ENCODE measurements at regions not wholly inside any gene's neighbourhood (a gene's known extent, or its start where the extent isn't known, plus 50 kb on each side); places are given as distances from the start of the nearest gene placed in this dataset.

GRCh38 chr16:66130296-66130905 is 236.1 kb upstream of the CDH5 start:
- H3K27ac ChIP-seq (ENCODE audit: low read length), result no peak overlapping the region
- no peaks in the 10 kb centered on the region for H3K9me3 ChIP-seq (ENCODE audit: control insufficient read depth, insufficient read depth, low read length)
- 0 out of 2 replicates have a peak, but pooled peaks cover 2% of the 10 kb centered on the region for H3K4me1 ChIP-seq (ENCODE audit: control insufficient read depth, insufficient read depth, low read length)
- H3K4me3 ChIP-seq (ENCODE audit: low read length), result no peak overlapping the region
- no CpG with 5 or more reads among the region's 5 CpGs for WGBS (ENCODE audit: insufficient coverage, insufficient read length)
- H3K36me3 ChIP-seq (ENCODE audit: control insufficient read depth, insufficient read depth, low read length), result no peaks in the 10 kb centered on the region
- no peaks in the 10 kb centered on the region for H3K27me3 ChIP-seq (ENCODE audit: control insufficient read depth, insufficient read depth, low read length)
- no peak for DNase-seq (ENCODE audit: low read depth, low spot score)

- DNase-seq (ENCODE audit: low read depth, low spot score), result no peak
- no peaks in the 10 kb centered on the region for H3K9me3 ChIP-seq (ENCODE audit: control insufficient read depth, insufficient read depth, low read length)
- no CpG with 5 or more reads among the region's 4 CpGs for WGBS (ENCODE audit: insufficient coverage, insufficient read length)
- H3K4me3 ChIP-seq (ENCODE audit: low read length), result no peak overlapping the region
- H3K36me3 ChIP-seq (ENCODE audit: control insufficient read depth, insufficient read depth, low read length), result no peaks in the 10 kb centered on the region
- H3K4me1 ChIP-seq (ENCODE audit: control insufficient read depth, insufficient read depth, low read length), result 0 out of 2 replicates have a peak, but pooled peaks cover 2% of the 10 kb centered on the region
- no peak overlapping the region for H3K27ac ChIP-seq (ENCODE audit: low read length)
- no peaks in the 10 kb centered on the region for H3K27me3 ChIP-seq (ENCODE audit: control insufficient read depth, insufficient read depth, low read length)
These were observed 237.3 kb upstream of the CDH5 start for GRCh38 chr16:66129196-66129595.

GRCh38 chr16:66128371-66128770 is 238.1 kb upstream of the CDH5 start:
- Histone ChIP-seq H3K4me3 (ENCODE audit: low read length) (no peak overlapping the region), H3K36me3 (ENCODE audit: control insufficient read depth, insufficient read depth, low read length) (no peaks in the 10 kb centered on the region), H3K27me3 (ENCODE audit: control insufficient read depth, insufficient read depth, low read length) (no peaks in the 10 kb centered on the region), H3K27ac (ENCODE audit: low read length) (no peak overlapping the region), H3K9me3 (ENCODE audit: control insufficient read depth, insufficient read depth, low read length) (no peaks in the 10 kb centered on the region), H3K4me1 (ENCODE audit: control insufficient read depth, insufficient read depth, low read length) (0 out of 2 replicates have a peak, but pooled peaks cover 2% of the 10 kb centered on the region)
- WGBS (ENCODE audit: insufficient coverage, insufficient read length), result no CpG with 5 or more reads among the region's 7 CpGs
- DNase-seq (ENCODE audit: low read depth, low spot score), result no peak

GRCh38 chr16:66127459-66128370 is 238.8 kb upstream of the CDH5 start:
- Histone ChIP-seq H3K36me3 (ENCODE audit: control insufficient read depth, insufficient read depth, low read length) (no peaks in the 10 kb centered on the region), H3K27me3 (ENCODE audit: control insufficient read depth, insufficient read depth, low read length) (no peaks in the 10 kb centered on the region), H3K4me3 (ENCODE audit: low read length) (no peak overlapping the region), H3K4me1 (ENCODE audit: control insufficient read depth, insufficient read depth, low read length) (0 out of 2 replicates have a peak, but pooled peaks cover 2% of the 10 kb centered on the region), H3K27ac (ENCODE audit: low read length) (no peak overlapping the region), H3K9me3 (ENCODE audit: control insufficient read depth, insufficient read depth, low read length) (no peaks in the 10 kb centered on the region)
- no peak for DNase-seq (ENCODE audit: low read depth, low spot score)
- no CpG with 5 or more reads among the region's 26 CpGs for WGBS (ENCODE audit: insufficient coverage, insufficient read length)

GRCh38 chr16:66121466-66121865 is 245.0 kb upstream of the CDH5 start:
- Histone ChIP-seq H3K4me1 (ENCODE audit: control insufficient read depth, insufficient read depth, low read length) (no peaks in the 10 kb centered on the region), H3K9me3 (ENCODE audit: control insufficient read depth, insufficient read depth, low read length) (no peaks in the 10 kb centered on the region), H3K4me3 (ENCODE audit: low read length) (no peak overlapping the region), H3K36me3 (ENCODE audit: control insufficient read depth, insufficient read depth, low read length) (no peaks in the 10 kb centered on the region), H3K27me3 (ENCODE audit: control insufficient read depth, insufficient read depth, low read length) (no peaks in the 10 kb centered on the region), H3K27ac (ENCODE audit: low read length) (no peak overlapping the region)
- no peak for DNase-seq (ENCODE audit: low read depth, low spot score)
- no CpG with 5 or more reads among the region's 7 CpGs for WGBS (ENCODE audit: insufficient coverage, insufficient read length)

- Histone ChIP-seq H3K4me1 (ENCODE audit: control insufficient read depth, insufficient read depth, low read length) (no peaks in the 10 kb centered on the region), H3K36me3 (ENCODE audit: control insufficient read depth, insufficient read depth, low read length) (no peaks in the 10 kb centered on the region), H3K9me3 (ENCODE audit: control insufficient read depth, insufficient read depth, low read length) (no peaks in the 10 kb centered on the region), H3K4me3 (ENCODE audit: low read length) (no peak overlapping the region), H3K27me3 (ENCODE audit: control insufficient read depth, insufficient read depth, low read length) (no peaks in the 10 kb centered on the region), H3K27ac (ENCODE audit: low read length) (no peak overlapping the region)
- DNase-seq (ENCODE audit: low read depth, low spot score), result no peak
- WGBS (ENCODE audit: insufficient coverage, insufficient read length), result no CpG with 5 or more reads among the region's 3 CpGs
These were observed 245.8 kb upstream of the CDH5 start for GRCh38 chr16:66120656-66121055.

GRCh38 chr16:66116163-66117002 is 250.1 kb upstream of the CDH5 start:
- no CpG with 5 or more reads among the region's 4 CpGs for WGBS (ENCODE audit: insufficient coverage, insufficient read length)
- DNase-seq (ENCODE audit: low read depth, low spot score), result no peak

GRCh38 chr16:66115373-66115772 is 251.1 kb upstream of the CDH5 start:
- H3K27me3 ChIP-seq (ENCODE audit: control insufficient read depth, insufficient read depth, low read length), result no peaks in the 10 kb centered on the region
- H3K27ac ChIP-seq (ENCODE audit: low read length), result no peak overlapping the region
- H3K36me3 ChIP-seq (ENCODE audit: control insufficient read depth, insufficient read depth, low read length), result no peaks in the 10 kb centered on the region
- WGBS (ENCODE audit: insufficient coverage, insufficient read length), result no CpG with 5 or more reads among the region's 3 CpGs
- no peak for DNase-seq (ENCODE audit: low read depth, low spot score)
- no peak overlapping the region for H3K4me3 ChIP-seq (ENCODE audit: low read length)
- no peaks in the 10 kb centered on the region for H3K9me3 ChIP-seq (ENCODE audit: control insufficient read depth, insufficient read depth, low read length)
- H3K4me1 ChIP-seq (ENCODE audit: control insufficient read depth, insufficient read depth, low read length), result no peaks in the 10 kb centered on the region

More at GRCh38 chr16:66116163-66117002, 250.1 kb upstream of the CDH5 start:
- no peak overlapping the region for H3K27ac ChIP-seq (ENCODE audit: low read length)
- H3K27me3 ChIP-seq (ENCODE audit: control insufficient read depth, insufficient read depth, low read length), result no peaks in the 10 kb centered on the region
- no peaks in the 10 kb centered on the region for H3K9me3 ChIP-seq (ENCODE audit: control insufficient read depth, insufficient read depth, low read length)
- no peak overlapping the region for H3K4me3 ChIP-seq (ENCODE audit: low read length)
- no peaks in the 10 kb centered on the region for H3K36me3 ChIP-seq (ENCODE audit: control insufficient read depth, insufficient read depth, low read length)
- no peaks in the 10 kb centered on the region for H3K4me1 ChIP-seq (ENCODE audit: control insufficient read depth, insufficient read depth, low read length)

- Histone ChIP-seq H3K27me3 (ENCODE audit: control insufficient read depth, insufficient read depth, low read length) (no peaks in the 10 kb centered on the region), H3K36me3 (ENCODE audit: control insufficient read depth, insufficient read depth, low read length) (no peaks in the 10 kb centered on the region), H3K4me1 (ENCODE audit: control insufficient read depth, insufficient read depth, low read length) (no peaks in the 10 kb centered on the region)
These were observed 253.3 kb upstream of the CDH5 start for GRCh38 chr16:66113223-66113622.

GRCh38 chr16:66109677-66110076 is 256.8 kb upstream of the CDH5 start:
- Histone ChIP-seq H3K9me3 (ENCODE audit: control insufficient read depth, insufficient read depth, low read length) (no peaks in the 10 kb centered on the region), H3K4me1 (ENCODE audit: control insufficient read depth, insufficient read depth, low read length) (no peaks in the 10 kb centered on the region), H3K36me3 (ENCODE audit: control insufficient read depth, insufficient read depth, low read length) (no peaks in the 10 kb centered on the region), H3K27ac (ENCODE audit: low read length) (no peak overlapping the region), H3K27me3 (ENCODE audit: control insufficient read depth, insufficient read depth, low read length) (no peaks in the 10 kb centered on the region), H3K4me3 (ENCODE audit: low read length) (no peak overlapping the region)
- DNase-seq (ENCODE audit: low read depth, low spot score), result no peak
- WGBS (ENCODE audit: insufficient coverage, insufficient read length), result no CpG with 5 or more reads among the region's 1 CpG

More at GRCh38 chr16:66113223-66113622, 253.3 kb upstream of the CDH5 start:
- no peak overlapping the region for H3K4me3 ChIP-seq (ENCODE audit: low read length)
- H3K9me3 ChIP-seq (ENCODE audit: control insufficient read depth, insufficient read depth, low read length), result no peaks in the 10 kb centered on the region
- no peak for DNase-seq (ENCODE audit: low read depth, low spot score)
- no CpG with 5 or more reads among the region's 2 CpGs for WGBS (ENCODE audit: insufficient coverage, insufficient read length)
- H3K27ac ChIP-seq (ENCODE audit: low read length), result no peak overlapping the region
